IgD-negative memory B cell (primary cell): ENCODE measurements at regions not wholly inside any gene's neighbourhood (a gene's known extent, or its start where the extent isn't known, plus 50 kb on each side); places are given as distances from the start of the nearest gene placed in this dataset.

Source experiments
- H3K27ac Mint-ChIP-seq, 3 donors: one replicate each; pipeline ENCODE4 v1.8.0; 2020 to 2022; ENCODE audit warnings: mild to moderate bottlenecking in 3 of 3, mixed read lengths in 3 of 3, moderate library complexity in 1 of 3
- H3K27me3 Mint-ChIP-seq: one replicate; pipeline ENCODE4 v1.8.0; 2021; ENCODE audit warnings: mixed read lengths
- H3K36me3 Mint-ChIP-seq: one replicate; pipeline ENCODE4 v1.8.0; 2020; ENCODE audit warnings: mild to moderate bottlenecking, mixed read lengths
- H3K4me1 Mint-ChIP-seq, 3 donors: one replicate each; pipeline ENCODE4 v1.8.0; 2020 to 2022; ENCODE audit warnings: mixed read lengths in 3 of 3, mild to moderate bottlenecking in 1 of 3
- H3K4me3 Mint-ChIP-seq, 4 donors: one replicate each; pipeline ENCODE4 v1.8.0; 2020 to 2022; ENCODE audit warnings: mild to moderate bottlenecking in 4 of 4, mixed read lengths in 4 of 4, moderate library complexity in 3 of 4
- H3K9me3 Mint-ChIP-seq, 3 donors: one replicate each; pipeline ENCODE4 v1.8.0; 2020 to 2021; ENCODE audit warnings: mixed read lengths in 3 of 3, mild to moderate bottlenecking in 1 of 3

- Mint-ChIP-seq H3K4me3 (no peak overlapping the region), H3K27me3 (peaks cover 12% of the 10 kb centered on the region), H3K27ac (no peak overlapping the region), H3K36me3 (no peaks in the 10 kb centered on the region), H3K9me3 (peaks cover 0 to 2% (median 1%) of the 10 kb centered on the region in 3 donors), H3K4me1 (no peaks in the 10 kb centered on the region)
These were observed 120.4 kb downstream of the LIPG start for GRCh38 chr18:49682173-49682802.

- Mint-ChIP-seq H3K27ac (no peak overlapping the region), H3K27me3 (peaks cover 14% of the 10 kb centered on the region), H3K4me3 (no peak overlapping the region), H3K9me3 (peaks cover 0 to 2% (median 1%) of the 10 kb centered on the region in 3 donors), H3K36me3 (no peaks in the 10 kb centered on the region), H3K4me1 (no peaks in the 10 kb centered on the region)
These were observed 119.5 kb downstream of the LIPG start for GRCh38 chr18:49681387-49681786.

GRCh38 chr18:49678440-49678839 is 116.6 kb downstream of the LIPG start:
- Mint-ChIP-seq H3K27me3 (peaks cover 17% of the 10 kb centered on the region), H3K9me3 (peaks cover 0 to 2% (median 1%) of the 10 kb centered on the region in 3 donors), H3K4me1 (no peaks in the 10 kb centered on the region), H3K36me3 (no peaks in the 10 kb centered on the region), H3K27ac (peak overlapping the region in 1 of 3 donors; percentile 12), H3K4me3 (no peak overlapping the region)

- Mint-ChIP-seq H3K9me3 (peaks cover 0 to 1% (median 0%) of the 10 kb centered on the region in 3 donors), H3K27ac (peak overlapping the region in 1 of 3 donors; percentile 12), H3K4me1 (no peaks in the 10 kb centered on the region), H3K27me3 (peaks cover 18% of the 10 kb centered on the region), H3K36me3 (no peaks in the 10 kb centered on the region), H3K4me3 (no peak overlapping the region)
These were observed 116.0 kb downstream of the LIPG start for GRCh38 chr18:49677762-49678413.

- Mint-ChIP-seq H3K4me1 (no peaks in the 10 kb centered on the region), H3K36me3 (no peaks in the 10 kb centered on the region), H3K27me3 (peaks cover 23% of the 10 kb centered on the region), H3K27ac (no peak overlapping the region), H3K9me3 (peaks cover 0 to 1% (median 0%) of the 10 kb centered on the region in 3 donors), H3K4me3 (no peak overlapping the region)
These were observed 115.2 kb downstream of the LIPG start for GRCh38 chr18:49677081-49677480.

GRCh38 chr18:49673281-49673680 is 111.4 kb downstream of the LIPG start:
- H3K27me3 Mint-ChIP-seq = peaks cover 28% of the 10 kb centered on the region
- no peaks in the 10 kb centered on the region for H3K36me3 Mint-ChIP-seq
- no peak overlapping the region for H3K27ac Mint-ChIP-seq
- H3K4me3 Mint-ChIP-seq = no peak overlapping the region
- H3K4me1 Mint-ChIP-seq = no peaks in the 10 kb centered on the region
- peaks cover 0 to 4% (median 0%) of the 10 kb centered on the region in 3 donors for H3K9me3 Mint-ChIP-seq

- peaks cover 25% of the 10 kb centered on the region for H3K27me3 Mint-ChIP-seq
These were observed 111.0 kb downstream of the LIPG start for GRCh38 chr18:49672853-49673252.

GRCh38 chr18:49669403-49669802 is 107.5 kb downstream of the LIPG start:
- Mint-ChIP-seq H3K4me1 (no peaks in the 10 kb centered on the region), H3K36me3 (no peaks in the 10 kb centered on the region)

More at GRCh38 chr18:49672853-49673252, 111.0 kb downstream of the LIPG start:
- Mint-ChIP-seq H3K9me3 (peaks cover 0 to 4% (median 0%) of the 10 kb centered on the region in 3 donors), H3K4me3 (no peak overlapping the region), H3K36me3 (no peaks in the 10 kb centered on the region), H3K27ac (no peak overlapping the region), H3K4me1 (no peaks in the 10 kb centered on the region)

GRCh38 chr18:49668574-49669275 is 106.9 kb downstream of the LIPG start:
- Mint-ChIP-seq H3K27ac (no peak overlapping the region), H3K9me3 (peaks cover 0 to 4% (median 0%) of the 10 kb centered on the region in 3 donors)

More at GRCh38 chr18:49669403-49669802, 107.5 kb downstream of the LIPG start:
- Mint-ChIP-seq H3K27ac (no peak overlapping the region), H3K9me3 (peaks cover 0 to 4% (median 0%) of the 10 kb centered on the region in 3 donors), H3K27me3 (peaks cover 28% of the 10 kb centered on the region), H3K4me3 (no peak overlapping the region)

GRCh38 chr18:49667462-49667861 is 105.6 kb downstream of the LIPG start:
- no peaks in the 10 kb centered on the region for H3K4me1 Mint-ChIP-seq
- no peak overlapping the region for H3K4me3 Mint-ChIP-seq
- no peak overlapping the region for H3K27ac Mint-ChIP-seq
- peaks cover 18% of the 10 kb centered on the region for H3K27me3 Mint-ChIP-seq
- no peaks in the 10 kb centered on the region for H3K36me3 Mint-ChIP-seq
- peaks cover 0 to 4% (median 0%) of the 10 kb centered on the region in 3 donors for H3K9me3 Mint-ChIP-seq

More at GRCh38 chr18:49668574-49669275, 106.9 kb downstream of the LIPG start:
- no peaks in the 10 kb centered on the region for H3K36me3 Mint-ChIP-seq
- H3K4me3 Mint-ChIP-seq = peak overlapping the region in 1 of 4 donors; percentile 75
- peaks cover 27% of the 10 kb centered on the region for H3K27me3 Mint-ChIP-seq
- no peaks in the 10 kb centered on the region for H3K4me1 Mint-ChIP-seq

GRCh38 chr18:49666045-49666775 is 104.4 kb downstream of the LIPG start:
- Mint-ChIP-seq H3K36me3 (no peaks in the 10 kb centered on the region), H3K4me1 (no peaks in the 10 kb centered on the region), H3K4me3 (no peak overlapping the region), H3K27ac (no peak overlapping the region), H3K9me3 (peaks cover 0 to 4% (median 0%) of the 10 kb centered on the region in 3 donors), H3K27me3 (peaks cover 21% of the 10 kb centered on the region)

GRCh38 chr18:49663899-49664890 is 102.3 kb downstream of the LIPG start:
- Mint-ChIP-seq H3K4me3 (no peak overlapping the region), H3K4me1 (no peaks in the 10 kb centered on the region), H3K36me3 (no peaks in the 10 kb centered on the region), H3K27ac (no peak overlapping the region), H3K9me3 (no peaks in the 10 kb centered on the region), H3K27me3 (peaks cover 20% of the 10 kb centered on the region)

GRCh38 chr18:49662506-49662905 is 100.6 kb downstream of the LIPG start:
- Mint-ChIP-seq H3K27me3 (peaks cover 16% of the 10 kb centered on the region), H3K36me3 (no peaks in the 10 kb centered on the region), H3K9me3 (no peaks in the 10 kb centered on the region)

More at GRCh38 chr18:49662506-49662905, 100.6 kb downstream of the LIPG start:
- Mint-ChIP-seq H3K27ac (no peak overlapping the region), H3K4me1 (no peaks in the 10 kb centered on the region), H3K4me3 (no peak overlapping the region)
